K562 (cell line): ENCODE measurements at regions not wholly inside any gene's neighbourhood (a gene's known extent, or its start where the extent isn't known, plus 50 kb on each side); places are given as distances from the start of the nearest gene placed in this dataset.

Source experiments
- ETV6 ChIP-seq, 3 experiments: fragments of 150-350 bp in 1 of 3; sonication (generic) in 1 of 3; formaldehyde crosslinking in 1 of 3; IDR thresholded peaks; 2 replicates each; pipeline versions ENCODE4 v1.6.1 to v1.8.0; 2014 to 2022; ENCODE audit warnings: borderline replicate concordance in 2 of 3, low read depth in 2 of 3, antibody characterized with exemption in 1 of 3, low read length in 1 of 3, mild to moderate bottlenecking in 1 of 3, missing genetic modification reagents in 1 of 3
- KDM1A ChIP-seq, 2 experiments: fragments of 450-650 bp; IDR thresholded peaks; 2 replicates each; pipeline ENCODE4 v1.6.1; 2016; ENCODE audit warnings: mild to moderate bottlenecking in 2 of 2
- POLR2AphosphoS5 ChIP-seq: IDR thresholded peaks from 2 replicates; pipeline ENCODE4 v1.6.1; 2011; ENCODE audit warnings: mild to moderate bottlenecking, low read depth, low read length, moderate library complexity; ENCODE audit not compliant: control insufficient read depth, insufficient read depth
- SOX6 ChIP-seq: fragments of 450-650 bp; IDR thresholded peaks from 2 replicates; pipeline ENCODE4 v1.6.1; 2014; ENCODE audit warnings: mild to moderate bottlenecking
- TCF7 ChIP-seq: sonication (generic); IDR thresholded peaks from 2 replicates; pipeline ENCODE4 v1.6.1; 2016; ENCODE audit warnings: antibody characterized with exemption, borderline replicate concordance
- ZBTB8A ChIP-seq: fragments of 450-650 bp; IDR thresholded peaks from 2 replicates; pipeline ENCODE4 v1.6.1; 2018; ENCODE audit warnings: mild to moderate bottlenecking, moderate library complexity; ENCODE audit not compliant: partially characterized antibody
- ZFX ChIP-seq: sonication (generic); formaldehyde crosslinking; IDR thresholded peaks from 2 replicates; pipeline ENCODE4 v1.8.0; 2022; ENCODE audit warnings: mild to moderate bottlenecking, missing genetic modification reagents, moderate library complexity
- TF ChIP-seq, protein P1 (sequence below), 3 experiments: IDR thresholded peaks in 2 of 3; conservative IDR thresholded peaks in 1 of 3; 2 replicates each; pipeline ENCODE4 v1.5.1; 2011 to 2012; ENCODE audit warnings: low read length in 3 of 3, mild to moderate bottlenecking in 3 of 3, control low read depth in 2 of 3, improper control_type of control experiment in 1 of 3, inconsistent platforms in 1 of 3, low read depth in 1 of 3, mixed read lengths in 1 of 3, moderate library complexity in 1 of 3; ENCODE audit not compliant: insufficient read depth in 2 of 3
- TF ChIP-seq, protein P2 (sequence below): fragments of 250-450 bp; sonication (Bioruptor Pico); IDR thresholded peaks from 2 replicates; pipeline ENCODE4 v1.8.0; 2021; ENCODE audit warnings: mild to moderate bottlenecking, moderate library complexity
- TF ChIP-seq, protein P3 (sequence below): fragments of 450-650 bp; IDR thresholded peaks from 2 replicates; pipeline ENCODE4 v1.6.1; 2016; ENCODE audit warnings: antibody characterized with exemption
- TF ChIP-seq, protein P4 (sequence below): fragments of 150-350 bp; conservative IDR thresholded peaks from 2 replicates; pipeline ENCODE4 v1.6.1; 2014; ENCODE audit warnings: low read length

DNA sequence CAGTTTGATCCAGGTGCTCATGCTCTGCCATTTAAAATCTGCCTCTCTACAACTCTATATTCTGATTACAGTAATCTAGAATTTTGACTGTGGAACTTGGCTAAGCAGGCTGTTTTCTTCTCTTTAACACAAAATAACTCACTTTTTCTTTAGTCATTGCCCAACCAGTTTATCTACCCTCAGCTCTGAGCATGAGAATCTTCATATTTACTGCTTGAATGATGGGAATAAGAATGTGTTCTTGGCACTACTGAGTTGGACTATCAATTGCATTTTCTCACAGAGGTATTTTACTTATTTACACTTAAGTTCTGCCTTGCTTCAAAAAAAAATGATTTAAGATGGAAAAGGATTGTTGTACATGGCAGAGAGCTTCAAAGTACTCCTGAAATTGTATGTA lies 301.1 kb downstream of the CCDC85A start:
- TF ChIP-seq POLR2AphosphoS5 (no peak), ZFX (CRISPR knock-in tag) (no peak), SOX6 (no peak), ETV6 (IDR thresholded peaks at IDR 0.05; ENCODE audit: borderline replicate concordance in 1 of 2, low read depth in 2 of 2, low read length in 1 of 2) (no peak), ETV6 (CRISPR knock-in tag; IDR thresholded peaks at IDR 0.05; ENCODE audit: borderline replicate concordance) (no peak), TCF7 (no peak), KDM1A (IDR thresholded peaks at IDR 0.05) (no peak), ZBTB8A (no peak)
- TF ChIP-seq, protein P1, sequence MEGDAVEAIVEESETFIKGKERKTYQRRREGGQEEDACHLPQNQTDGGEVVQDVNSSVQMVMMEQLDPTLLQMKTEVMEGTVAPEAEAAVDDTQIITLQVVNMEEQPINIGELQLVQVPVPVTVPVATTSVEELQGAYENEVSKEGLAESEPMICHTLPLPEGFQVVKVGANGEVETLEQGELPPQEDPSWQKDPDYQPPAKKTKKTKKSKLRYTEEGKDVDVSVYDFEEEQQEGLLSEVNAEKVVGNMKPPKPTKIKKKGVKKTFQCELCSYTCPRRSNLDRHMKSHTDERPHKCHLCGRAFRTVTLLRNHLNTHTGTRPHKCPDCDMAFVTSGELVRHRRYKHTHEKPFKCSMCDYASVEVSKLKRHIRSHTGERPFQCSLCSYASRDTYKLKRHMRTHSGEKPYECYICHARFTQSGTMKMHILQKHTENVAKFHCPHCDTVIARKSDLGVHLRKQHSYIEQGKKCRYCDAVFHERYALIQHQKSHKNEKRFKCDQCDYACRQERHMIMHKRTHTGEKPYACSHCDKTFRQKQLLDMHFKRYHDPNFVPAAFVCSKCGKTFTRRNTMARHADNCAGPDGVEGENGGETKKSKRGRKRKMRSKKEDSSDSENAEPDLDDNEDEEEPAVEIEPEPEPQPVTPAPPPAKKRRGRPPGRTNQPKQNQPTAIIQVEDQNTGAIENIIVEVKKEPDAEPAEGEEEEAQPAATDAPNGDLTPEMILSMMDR (IDR thresholded peaks at IDR 0.05 in 2 of 3, conservative IDR thresholded peaks at IDR 0.05 in 1 of 3; ENCODE audit: insufficient read depth in 2 of 3, low read depth in 1 of 3, low read length in 3 of 3): no peak
- TF ChIP-seq, protein P2, sequence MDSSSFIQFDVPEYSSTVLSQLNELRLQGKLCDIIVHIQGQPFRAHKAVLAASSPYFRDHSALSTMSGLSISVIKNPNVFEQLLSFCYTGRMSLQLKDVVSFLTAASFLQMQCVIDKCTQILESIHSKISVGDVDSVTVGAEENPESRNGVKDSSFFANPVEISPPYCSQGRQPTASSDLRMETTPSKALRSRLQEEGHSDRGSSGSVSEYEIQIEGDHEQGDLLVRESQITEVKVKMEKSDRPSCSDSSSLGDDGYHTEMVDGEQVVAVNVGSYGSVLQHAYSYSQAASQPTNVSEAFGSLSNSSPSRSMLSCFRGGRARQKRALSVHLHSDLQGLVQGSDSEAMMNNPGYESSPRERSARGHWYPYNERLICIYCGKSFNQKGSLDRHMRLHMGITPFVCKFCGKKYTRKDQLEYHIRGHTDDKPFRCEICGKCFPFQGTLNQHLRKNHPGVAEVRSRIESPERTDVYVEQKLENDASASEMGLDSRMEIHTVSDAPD (CRISPR knock-in tag): no peak
- TF ChIP-seq, protein P3, sequence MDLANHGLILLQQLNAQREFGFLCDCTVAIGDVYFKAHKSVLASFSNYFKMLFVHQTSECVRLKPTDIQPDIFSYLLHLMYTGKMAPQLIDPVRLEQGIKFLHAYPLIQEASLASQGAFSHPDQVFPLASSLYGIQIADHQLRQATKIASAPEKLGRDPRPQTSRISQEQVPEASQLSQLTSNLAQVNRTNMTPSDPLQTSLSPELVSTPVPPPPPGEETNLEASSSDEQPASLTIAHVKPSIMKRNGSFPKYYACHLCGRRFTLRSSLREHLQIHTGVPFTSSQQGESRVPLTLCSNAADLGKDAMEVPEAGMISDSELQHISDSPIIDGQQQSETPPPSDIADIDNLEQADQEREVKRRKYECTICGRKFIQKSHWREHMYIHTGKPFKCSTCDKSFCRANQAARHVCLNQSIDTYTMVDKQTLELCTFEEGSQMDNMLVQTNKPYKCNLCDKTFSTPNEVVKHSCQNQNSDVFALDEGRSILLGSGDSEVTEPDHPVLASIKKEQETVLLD: no peak
- TF ChIP-seq, protein P4, sequence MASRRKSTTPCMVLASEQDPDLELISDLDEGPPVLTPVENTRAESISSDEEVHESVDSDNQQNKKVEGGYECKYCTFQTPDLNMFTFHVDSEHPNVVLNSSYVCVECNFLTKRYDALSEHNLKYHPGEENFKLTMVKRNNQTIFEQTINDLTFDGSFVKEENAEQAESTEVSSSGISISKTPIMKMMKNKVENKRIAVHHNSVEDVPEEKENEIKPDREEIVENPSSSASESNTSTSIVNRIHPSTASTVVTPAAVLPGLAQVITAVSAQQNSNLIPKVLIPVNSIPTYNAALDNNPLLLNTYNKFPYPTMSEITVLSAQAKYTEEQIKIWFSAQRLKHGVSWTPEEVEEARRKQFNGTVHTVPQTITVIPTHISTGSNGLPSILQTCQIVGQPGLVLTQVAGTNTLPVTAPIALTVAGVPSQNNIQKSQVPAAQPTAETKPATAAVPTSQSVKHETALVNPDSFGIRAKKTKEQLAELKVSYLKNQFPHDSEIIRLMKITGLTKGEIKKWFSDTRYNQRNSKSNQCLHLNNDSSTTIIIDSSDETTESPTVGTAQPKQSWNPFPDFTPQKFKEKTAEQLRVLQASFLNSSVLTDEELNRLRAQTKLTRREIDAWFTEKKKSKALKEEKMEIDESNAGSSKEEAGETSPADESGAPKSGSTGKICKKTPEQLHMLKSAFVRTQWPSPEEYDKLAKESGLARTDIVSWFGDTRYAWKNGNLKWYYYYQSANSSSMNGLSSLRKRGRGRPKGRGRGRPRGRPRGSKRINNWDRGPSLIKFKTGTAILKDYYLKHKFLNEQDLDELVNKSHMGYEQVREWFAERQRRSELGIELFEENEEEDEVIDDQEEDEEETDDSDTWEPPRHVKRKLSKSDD: no peak
